H1 (cell line): ENCODE measurements at regions not wholly inside any gene's neighbourhood (a gene's known extent, or its start where the extent isn't known, plus 50 kb on each side); places are given as distances from the start of the nearest gene placed in this dataset.

Experiments used
- CTCF ChIA-PET: fragments of 300-600 bp; sonication (Branson Sonifier 250); formaldehyde crosslinking; loops from one replicate; lab custom pipeline; 2021; ENCODE audit not compliant: partially characterized antibody; lab: Charles Lee
- POLR2A ChIA-PET: fragments of 300-600 bp; sonication (Branson Sonifier 250); formaldehyde crosslinking; loops from one replicate; lab custom pipeline; 2021; ENCODE audit warnings: inconsistent platforms; ENCODE audit not compliant: partially characterized antibody; lab: Charles Lee
- DNase-seq, 2 experiments: peaks; one replicate each; pipeline versions ENCODE4 v3.0.0 to v3.0.0-alpha.2; 2010 to 2022; ENCODE audit warnings: low spot score in 2 of 2, low read depth in 1 of 2, mixed read lengths in 1 of 2
- FAIRE-seq: peaks from 2 replicates; lab custom pipeline; 2011; peaks lifted over from hg19 to GRCh38; lab: Jason Lieb, UNC
- H2AFZ ChIP-seq: 2 replicates; pipeline ENCODE4 v1.8.1; 2012; ENCODE audit warnings: low read length, inconsistent platforms
- H2AK5ac ChIP-seq: 2 replicates; pipeline ENCODE4 v1.6.1; 2013; ENCODE audit warnings: low read depth, low read length
- H2BK120ac ChIP-seq: replicated peaks from 2 replicates; pipeline ENCODE3; 2013; ENCODE audit warnings: low read depth, low read length, inconsistent platforms
- H2BK12ac ChIP-seq: 2 replicates; pipeline ENCODE4 v1.6.1; 2013; ENCODE audit warnings: low read depth, low read length
- H2BK15ac ChIP-seq: 2 replicates; pipeline ENCODE4 v1.6.1; 2013; ENCODE audit warnings: low read length
- H2BK20ac ChIP-seq: 2 replicates; pipeline ENCODE4 v1.6.1; 2013; ENCODE audit warnings: low read length
- H2BK5ac ChIP-seq: 2 replicates; pipeline ENCODE4 v1.6.1; 2013; ENCODE audit warnings: low read depth, low read length
- H3K14ac ChIP-seq: 2 replicates; pipeline ENCODE4 v1.6.1; 2013; ENCODE audit warnings: inconsistent platforms; ENCODE audit not compliant: insufficient read length
- H3K18ac ChIP-seq: 2 replicates; pipeline ENCODE4 v1.6.1; 2013; ENCODE audit warnings: low read length; ENCODE audit errors: extremely low read depth
- H3K23ac ChIP-seq: 2 replicates; pipeline ENCODE4 v1.6.1; 2013; ENCODE audit warnings: inconsistent platforms; ENCODE audit not compliant: insufficient read length
- H3K23me2 ChIP-seq: 2 replicates; pipeline ENCODE4 v1.6.1; 2013; ENCODE audit warnings: low read depth, low read length
- H3K27ac ChIP-seq: 2 replicates; pipeline ENCODE4 v1.6.1; 2011; ENCODE audit warnings: low read depth, low read length, inconsistent platforms
- H3K27me3 ChIP-seq, 4 experiments: replicated peaks in 1 of 4; 1 replicate in 1 of 4; 2 replicates in 3 of 4; pipeline versions ENCODE4 v1.6.1 to v1.8.1; 2011 to 2013; ENCODE audit warnings: low read length in 3 of 4, mild to moderate bottlenecking in 3 of 4, inconsistent platforms in 2 of 4, mixed read lengths in 2 of 4, moderate library complexity in 1 of 4; ENCODE audit not compliant: control insufficient read depth in 3 of 4, insufficient read depth in 3 of 4; ENCODE audit errors: extremely low read depth in 1 of 4
- H3K36me3 ChIP-seq, 4 experiments: 2 replicates each; pipeline versions ENCODE4 v1.6.1 to v1.8.1; 2011 to 2013; ENCODE audit warnings: mild to moderate bottlenecking in 4 of 4, low read length in 3 of 4, moderate library complexity in 2 of 4, control low read depth in 1 of 4, inconsistent platforms in 1 of 4; ENCODE audit not compliant: insufficient read depth in 4 of 4, control insufficient read depth in 2 of 4
- H3K4ac ChIP-seq: replicated peaks from 2 replicates; pipeline ENCODE3; 2013; ENCODE audit warnings: low read length, low read depth, mixed read lengths, inconsistent platforms; ENCODE audit not compliant: insufficient read length
- H3K4me1 ChIP-seq, 4 experiments: replicated peaks in 1 of 4; 1 replicate in 1 of 4; 2 replicates in 3 of 4; pipeline versions ENCODE4 v1.6.1 to v1.8.1; 2011 to 2013; ENCODE audit warnings: low read length in 3 of 4, inconsistent platforms in 2 of 4, mixed read lengths in 1 of 4; ENCODE audit not compliant: insufficient read depth in 4 of 4, control insufficient read depth in 3 of 4
- H3K4me2 ChIP-seq, 2 experiments: 2 replicates each; pipeline versions ENCODE4 v1.6.1 to v1.8.1; 2011 to 2013; ENCODE audit warnings: low read depth in 2 of 2, low read length in 2 of 2, control low read depth in 1 of 2, inconsistent platforms in 1 of 2, mild to moderate bottlenecking in 1 of 2; ENCODE audit not compliant: insufficient read depth in 1 of 2
- H3K4me3 ChIP-seq, 4 experiments: fragments of 200-600, 300-600 bp in 1 of 4; sonication (generic), shearing (Covaris generic), sonication (Bioruptor Twin) in 1 of 4; 2 replicates each; pipeline versions ENCODE4 v1.5.1 to v1.8.1; 2011 to 2016; ENCODE audit warnings: low read length in 4 of 4, low read depth in 3 of 4, control low read depth in 2 of 4, inconsistent platforms in 2 of 4, mild to moderate bottlenecking in 2 of 4, mixed read lengths in 1 of 4, moderate library complexity in 1 of 4; ENCODE audit not compliant: insufficient read depth in 2 of 4; ENCODE audit errors: extremely low read depth in 1 of 4
- H3K56ac ChIP-seq: replicated peaks from 2 replicates; pipeline ENCODE3; 2013; ENCODE audit warnings: low read depth, mild to moderate bottlenecking, mixed read lengths, low read length, inconsistent platforms; ENCODE audit not compliant: insufficient read length
- H3K79me1 ChIP-seq: 2 replicates; pipeline ENCODE4 v1.6.1; 2013; ENCODE audit warnings: low read depth, low read length, control low read depth
- H3K79me2 ChIP-seq, 2 experiments: 2 replicates each; pipeline versions ENCODE4 v1.6.1 to v1.8.1; 2012 to 2013; ENCODE audit warnings: low read length in 2 of 2, mild to moderate bottlenecking in 2 of 2, inconsistent platforms in 1 of 2; ENCODE audit not compliant: insufficient read depth in 2 of 2, control insufficient read depth in 1 of 2
- H3K9ac ChIP-seq, 4 experiments: replicated peaks in 1 of 4; 1 replicate in 1 of 4; 2 replicates in 3 of 4; pipeline versions ENCODE4 v1.6.1 to v1.8.1; 2011 to 2013; ENCODE audit warnings: low read depth in 3 of 4, low read length in 3 of 4, control low read depth in 2 of 4, mild to moderate bottlenecking in 2 of 4, moderate library complexity in 2 of 4, inconsistent platforms in 1 of 4; ENCODE audit errors: extremely low read depth in 1 of 4
- H3K9me3 ChIP-seq, 2 experiments: 2 replicates each; pipeline versions ENCODE4 v1.6.1 to v1.8.1; 2012 to 2013; ENCODE audit warnings: mild to moderate bottlenecking in 2 of 2, moderate library complexity in 2 of 2, control low read depth in 1 of 2, inconsistent platforms in 1 of 2, low read depth in 1 of 2, low read length in 1 of 2, mixed read lengths in 1 of 2; ENCODE audit not compliant: insufficient read depth in 2 of 2
- H4K20me1 ChIP-seq, 2 experiments: replicated peaks in 1 of 2; 2 replicates each; pipeline versions ENCODE3 to v1.8.1; 2011 to 2013; ENCODE audit warnings: inconsistent platforms in 2 of 2, low read length in 2 of 2, mild to moderate bottlenecking in 1 of 2; ENCODE audit not compliant: insufficient read depth in 2 of 2, control insufficient read depth in 1 of 2
- H4K5ac ChIP-seq: 2 replicates; pipeline ENCODE4 v1.6.1; 2013; ENCODE audit warnings: low read length, low read depth, mixed read lengths, inconsistent platforms; ENCODE audit not compliant: insufficient read length
- H4K8ac ChIP-seq: 2 replicates; pipeline ENCODE4 v1.8.0; 2013; ENCODE audit warnings: mild to moderate bottlenecking, moderate library complexity, low read length, inconsistent platforms; ENCODE audit not compliant: insufficient read depth; ENCODE audit errors: extremely low read depth
- H4K91ac ChIP-seq: replicated peaks from 2 replicates; pipeline ENCODE3; 2013; ENCODE audit warnings: low read length, mixed read lengths, inconsistent platforms; ENCODE audit not compliant: insufficient read length
- BRCA1 ChIP-seq: IDR thresholded peaks from 2 replicates; pipeline ENCODE4 v1.6.1; 2012; ENCODE audit warnings: low read depth, low read length, improper control_type of control experiment
- CEBPB ChIP-seq: IDR thresholded peaks from 2 replicates; pipeline ENCODE4 v1.6.1; 2012; ENCODE audit warnings: low read depth, low read length
- GABPA ChIP-seq: IDR thresholded peaks from 2 replicates; pipeline ENCODE4 v1.6.1; 2011; ENCODE audit warnings: mild to moderate bottlenecking, low read length, moderate library complexity, borderline replicate concordance; ENCODE audit not compliant: insufficient read depth
- HDAC2 ChIP-seq, 2 experiments: fragments of 300-600 bp in 1 of 2; sonication (generic) in 1 of 2; IDR thresholded peaks; 2 replicates each; pipeline ENCODE4 v1.6.1; 2011 to 2012; ENCODE audit warnings: low read depth in 2 of 2, low read length in 2 of 2, mild to moderate bottlenecking in 2 of 2, moderate library complexity in 2 of 2, borderline replicate concordance in 1 of 2, inconsistent platforms in 1 of 2
- JUN ChIP-seq: IDR thresholded peaks from 2 replicates; pipeline ENCODE4 v1.6.1; 2011; ENCODE audit warnings: low read depth, mild to moderate bottlenecking, improper control_type of control experiment, low read length
- NANOG ChIP-seq: IDR thresholded peaks from 2 replicates; pipeline ENCODE4 v1.6.1; 2011; ENCODE audit warnings: low read length, low read depth, mild to moderate bottlenecking, inconsistent platforms; ENCODE audit not compliant: insufficient read depth, poor library complexity, severe bottlenecking
- PHF8 ChIP-seq: fragments of 200-600 bp; sonication (generic); conservative IDR thresholded peaks from 2 replicates; pipeline ENCODE4 v1.7.1; 2012; ENCODE audit warnings: low read depth, mild to moderate bottlenecking, inconsistent platforms, low read length, moderate library complexity
- RFX5 ChIP-seq: IDR thresholded peaks from 2 replicates; pipeline ENCODE4 v1.6.1; 2011; ENCODE audit warnings: low read depth, low read length, improper control_type of control experiment, borderline replicate concordance
- SAP30 ChIP-seq: fragments of 300-600 bp; sonication (generic); IDR thresholded peaks from 2 replicates; pipeline ENCODE4 v1.7.1; 2012; ENCODE audit warnings: low read length, moderate library complexity, mild to moderate bottlenecking, inconsistent platforms; ENCODE audit not compliant: insufficient read depth, insufficient replicate concordance
- SIN3A ChIP-seq, 2 experiments: IDR thresholded peaks in 1 of 2; conservative IDR thresholded peaks in 1 of 2; 2 replicates each; pipeline ENCODE4 v1.6.1; 2011 to 2012; ENCODE audit warnings: low read length in 2 of 2, improper control_type of control experiment in 1 of 2, low read depth in 1 of 2, mild to moderate bottlenecking in 1 of 2
- WGBS, 2 experiments: shearing (Covaris generic) in 1 of 2; methylation state at CpG; one replicate each; pipeline versions ENCODE4 v1.1.6 to v1.1.7; 2013 to 2015; ENCODE audit warnings: low lambda C conversion rate in 2 of 2, mixed read lengths in 2 of 2, inconsistent platforms in 1 of 2, low coverage in 1 of 2, missing lambda C conversion rate in 1 of 2; ENCODE audit not compliant: insufficient replicate concordance in 2 of 2, insufficient coverage in 1 of 2, insufficient read length in 1 of 2; ENCODE audit errors: extremely low coverage in 1 of 2, missing lambda C conversion rate in 1 of 2; 5-methylcytosine and 5-hydroxymethylcytosine counted together
- TF ChIP-seq, protein P1 (sequence below), 3 experiments: IDR thresholded peaks; 1 replicate in 2 of 3; 2 replicates in 1 of 3; pipeline versions ENCODE4 v1.5.1 to v1.6.1; 2011; ENCODE audit warnings: low read length in 3 of 3, mild to moderate bottlenecking in 3 of 3, inconsistent platforms in 2 of 3, low read depth in 1 of 3, moderate library complexity in 1 of 3; ENCODE audit not compliant: insufficient read depth in 1 of 3; ENCODE audit errors: control extremely low read depth in 1 of 3

- no peaks in the 10 kb centered on the region for H4K20me1 ChIP-seq
- FAIRE-seq = no peak
- H3K14ac ChIP-seq = no peak overlapping the region
- H3K4ac ChIP-seq = no peak overlapping the region
- no peak overlapping the region for H2BK15ac ChIP-seq
- no peak overlapping the region for H2AK5ac ChIP-seq
- H3K23me2 ChIP-seq = peaks cover 2% of the 10 kb centered on the region; the same call in 1 of the 2 replicates
- no peak overlapping the region for H2BK120ac ChIP-seq
- H3K4me1 ChIP-seq = peaks cover 0 to 14% (median 6%) of the 10 kb centered on the region in 4 experiments; a peak in 5 of 7 replicates
- no peaks in the 10 kb centered on the region for H3K79me2 ChIP-seq
- no peak overlapping the region for H2BK5ac ChIP-seq
- POLR2A ChIA-PET = no interaction called here
- no peaks in the 10 kb centered on the region for H3K36me3 ChIP-seq
- H3K9me3 ChIP-seq = no peaks in the 10 kb centered on the region
- no peak overlapping the region for H2BK20ac ChIP-seq
- H3K56ac ChIP-seq = no peak overlapping the region
- H3K23ac ChIP-seq = no peak overlapping the region
- no peak overlapping the region for H4K5ac ChIP-seq
- H3K27ac ChIP-seq = no peak overlapping the region
- H3K79me1 ChIP-seq = no peaks in the 10 kb centered on the region
- no peak overlapping the region for H3K4me3 ChIP-seq
- H3K9ac ChIP-seq = no peak overlapping the region
- peak overlapping the region; percentile 72; the same call in 1 of the 2 replicates for H2AFZ ChIP-seq
- H4K8ac ChIP-seq = no peak overlapping the region
- CTCF ChIA-PET = interaction anchor here (0.6 to 1.2 kb wide), 3 partner anchors 22 to 265 kb away, joined by 3 to 4 read pairs (median 3); no protein-coding TSS in a partner anchor
- DNase-seq = no peak
- H3K4me2 ChIP-seq = no peak overlapping the region
- no peak overlapping the region for H2BK12ac ChIP-seq
- H3K18ac ChIP-seq = no peak overlapping the region
- H4K91ac ChIP-seq = no peak overlapping the region
- 88% methylated on average over 5 of the region's 5 CpGs; no CpG with 5 or more reads in 1 of the 2 experiments for WGBS, 2 experiments
- no peaks in the 10 kb centered on the region for H3K27me3 ChIP-seq
- no peak for TF ChIP-seq RFX5
- TF ChIP-seq, protein P1, sequence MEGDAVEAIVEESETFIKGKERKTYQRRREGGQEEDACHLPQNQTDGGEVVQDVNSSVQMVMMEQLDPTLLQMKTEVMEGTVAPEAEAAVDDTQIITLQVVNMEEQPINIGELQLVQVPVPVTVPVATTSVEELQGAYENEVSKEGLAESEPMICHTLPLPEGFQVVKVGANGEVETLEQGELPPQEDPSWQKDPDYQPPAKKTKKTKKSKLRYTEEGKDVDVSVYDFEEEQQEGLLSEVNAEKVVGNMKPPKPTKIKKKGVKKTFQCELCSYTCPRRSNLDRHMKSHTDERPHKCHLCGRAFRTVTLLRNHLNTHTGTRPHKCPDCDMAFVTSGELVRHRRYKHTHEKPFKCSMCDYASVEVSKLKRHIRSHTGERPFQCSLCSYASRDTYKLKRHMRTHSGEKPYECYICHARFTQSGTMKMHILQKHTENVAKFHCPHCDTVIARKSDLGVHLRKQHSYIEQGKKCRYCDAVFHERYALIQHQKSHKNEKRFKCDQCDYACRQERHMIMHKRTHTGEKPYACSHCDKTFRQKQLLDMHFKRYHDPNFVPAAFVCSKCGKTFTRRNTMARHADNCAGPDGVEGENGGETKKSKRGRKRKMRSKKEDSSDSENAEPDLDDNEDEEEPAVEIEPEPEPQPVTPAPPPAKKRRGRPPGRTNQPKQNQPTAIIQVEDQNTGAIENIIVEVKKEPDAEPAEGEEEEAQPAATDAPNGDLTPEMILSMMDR (IDR thresholded peaks at IDR 0.05; ENCODE audit: control extremely low read depth in 1 of 3, insufficient read depth in 1 of 3, low read depth in 1 of 3, low read length in 3 of 3) = no peak
- TF ChIP-seq JUN = no peak
- no peak for TF ChIP-seq SAP30
- TF ChIP-seq GABPA = no peak
- TF ChIP-seq HDAC2 (IDR thresholded peaks at IDR 0.05; ENCODE audit: borderline replicate concordance in 1 of 2, low read depth in 2 of 2, low read length in 2 of 2) = no peak
- no peak for TF ChIP-seq SIN3A (conservative IDR thresholded peaks at IDR 0.05 in 1 of 2, IDR thresholded peaks at IDR 0.05 in 1 of 2; ENCODE audit: low read depth in 1 of 2, low read length in 2 of 2)
- TF ChIP-seq BRCA1 = no peak
- TF ChIP-seq PHF8 = no peak
- no peak for TF ChIP-seq CEBPB
- no peak for TF ChIP-seq NANOG
These were observed 93.0 kb upstream of the CES5A start for GRCh38 chr16:55968221-55968620.
